HepG2 (cell line): ENCODE measurements at regions not wholly inside any gene's neighbourhood (a gene's known extent, or its start where the extent isn't known, plus 50 kb on each side); places are given as distances from the start of the nearest gene placed in this dataset.

Experiments used
- ATAC-seq: fragments of 200-7000 bp; cut with Tn5 transposase; 3 replicates; pipeline ENCODE4 v1.9.1; 2020; ENCODE audit warnings: mild to moderate bottlenecking, moderate library complexity
- BruUV-seq: library from RNA; stranded (reverse); fragments of 400-500 nt; replicated peaks from 2 replicates; lab custom pipeline; 2021; lab: Mats Ljungman, UMichigan
- CTCF ChIA-PET: fragments of 300-600 bp; formaldehyde crosslinking; extraction: SDS; loops from one replicate; lab custom pipeline; 2021; ENCODE audit warnings: low total read pairs, inconsistent platforms, low intra/inter-chr PET ratio; lab: Yijun Ruan, JAX
- POLR2A ChIA-PET: fragments of 350-600 bp; sonication (Branson Sonifier 250); formaldehyde crosslinking; loops from one replicate; lab custom pipeline; 2020; ENCODE audit warnings: antibody characterized with exemption, inconsistent platforms; lab: Yijun Ruan, JAX
- DNase-seq: peaks from one replicate; pipeline ENCODE4 v3.0.0-alpha.2; 2015; ENCODE audit warnings: low spot score
- FAIRE-seq: peaks from 3 replicates; lab custom pipeline; 2011; peaks lifted over from hg19 to GRCh38; lab: Jason Lieb, UNC
- H2AFZ ChIP-seq: one replicate; pipeline ENCODE4 v1.6.1; 2011; ENCODE audit warnings: low read length, inconsistent platforms
- H3K27ac ChIP-seq: fragments of 300-600 bp; 3 replicates; pipeline ENCODE4 v1.8.0; 2011; ENCODE audit warnings: mixed run types, mild to moderate bottlenecking, mixed read lengths, low read length, inconsistent platforms; ENCODE audit not compliant: insufficient read depth; ENCODE audit errors: extremely low read length
- H3K27me3 ChIP-seq, 2 experiments: fragments of 200-600 bp in 1 of 2; 2 replicates in 1 of 2; 3 replicates in 1 of 2; pipeline versions ENCODE4 v1.6.0 to v1.8.0; 2011; ENCODE audit warnings: low read length in 2 of 2, mild to moderate bottlenecking in 2 of 2, moderate library complexity in 2 of 2, inconsistent platforms in 1 of 2; ENCODE audit not compliant: insufficient read depth in 2 of 2, control insufficient read depth in 1 of 2
- H3K36me3 ChIP-seq, 2 experiments: fragments of 200-600 bp in 1 of 2; replicated peaks in 1 of 2; 2 replicates in 1 of 2; 3 replicates in 1 of 2; pipeline versions ENCODE4 v1.5.1 to v1.8.0; 2011; ENCODE audit warnings: low read length in 2 of 2, inconsistent platforms in 1 of 2; ENCODE audit not compliant: insufficient read depth in 2 of 2, control insufficient read depth in 1 of 2
- H3K4me1 ChIP-seq: 2 replicates; pipeline ENCODE4 v1.5.1; 2012; ENCODE audit warnings: low read length, inconsistent platforms; ENCODE audit not compliant: insufficient read depth
- H3K4me2 ChIP-seq: 2 replicates; pipeline ENCODE4 v1.6.0; 2011; ENCODE audit warnings: low read depth, low read length, inconsistent platforms
- H3K4me3 ChIP-seq, 3 experiments: fragments of 200-600 bp in 1 of 3; sonication (generic), shearing (Covaris generic) in 1 of 3; replicated peaks in 1 of 3; 2 replicates each; pipeline ENCODE4 v1.5.1; 2011 to 2016; ENCODE audit warnings: low read length in 3 of 3, inconsistent platforms in 2 of 3, low read depth in 2 of 3, mild to moderate bottlenecking in 2 of 3, control low read depth in 1 of 3, mixed read lengths in 1 of 3; ENCODE audit not compliant: insufficient read depth in 1 of 3
- H3K79me2 ChIP-seq: one replicate; pipeline ENCODE4 v1.6.1; 2011; ENCODE audit warnings: low read length, inconsistent platforms; ENCODE audit not compliant: insufficient read depth
- H3K9ac ChIP-seq: 2 replicates; pipeline ENCODE4 v1.6.0; 2011; ENCODE audit warnings: mild to moderate bottlenecking, low read depth, low read length, inconsistent platforms; ENCODE audit not compliant: insufficient read depth
- H3K9me3 ChIP-seq: 2 replicates; pipeline ENCODE4 v1.5.1; 2012; ENCODE audit warnings: mild to moderate bottlenecking, low read length
- H4K20me1 ChIP-seq: 2 replicates; pipeline ENCODE4 v1.6.0; 2011; ENCODE audit warnings: inconsistent platforms, mild to moderate bottlenecking, low read length, moderate library complexity; ENCODE audit not compliant: insufficient read depth
- SP2 ChIP-seq: sonication (generic); formaldehyde crosslinking; IDR thresholded peaks from 2 replicates; pipeline ENCODE4 v1.5.1; 2020; ENCODE audit warnings: mild to moderate bottlenecking, missing genetic modification reagents
- WGBS: methylation state at CpG from one replicate; pipeline ENCODE4 v1.1.6; 2017; ENCODE audit warnings: low lambda C conversion rate; 5-methylcytosine and 5-hydroxymethylcytosine counted together
- in situ Hi-C: cut with HindIII; loops from 2 replicates; pipeline ENCODE4 v1.10.0; 2017; ENCODE audit warnings: low pct_unique_long_range_greater_than_20kb; ENCODE audit not compliant: extremely low pct_ligation_motif_present
- intact Hi-C: fragments of 100-400 bp; cut with micrococcal nuclease; formaldehyde crosslinking; loops from one replicate; pipeline ENCODE4 v1.10.0; 2022; ENCODE audit not compliant: unreplicated experiment
- TF ChIP-seq, protein P1 (sequence below): sonication (generic); formaldehyde crosslinking; IDR thresholded peaks from 2 replicates; pipeline ENCODE4 v1.5.0; 2020; ENCODE audit warnings: mild to moderate bottlenecking, missing genetic modification reagents
- TF ChIP-seq, protein P2 (sequence below): sonication (generic); formaldehyde crosslinking; IDR thresholded peaks from 2 replicates; pipeline ENCODE4 v1.5.1; 2020; ENCODE audit warnings: mild to moderate bottlenecking, missing genetic modification reagents, borderline replicate concordance
- TF ChIP-seq, protein P3 (sequence below): sonication (generic); formaldehyde crosslinking; IDR thresholded peaks from 2 replicates; pipeline ENCODE4 v1.4.0; 2020; ENCODE audit warnings: low read depth, mild to moderate bottlenecking, missing genetic modification reagents

DNA sequence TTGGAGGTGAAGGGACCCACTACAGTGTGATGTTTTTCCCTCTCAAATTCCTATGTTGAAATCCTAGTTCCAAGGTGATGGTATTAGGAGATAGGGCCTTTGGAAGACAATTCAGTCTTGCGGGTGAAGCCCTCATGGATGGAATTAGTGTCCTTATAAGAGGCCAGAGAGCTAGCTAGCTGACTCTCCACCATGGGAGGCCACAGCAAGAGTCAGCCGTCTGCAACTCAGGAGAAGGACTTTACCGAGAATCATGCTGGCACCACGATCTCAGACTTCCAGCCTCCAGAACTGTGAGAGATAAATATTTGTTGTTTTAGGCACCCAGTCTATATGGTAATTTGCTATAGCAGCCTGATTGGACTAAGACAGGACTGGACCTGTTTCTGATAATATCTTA is 461.4 kb downstream of the TSN start:
- no TSS peak for BruUV-seq
- ChIA-PET CTCF (no interaction called here), POLR2A (no interaction called here)
- Histone ChIP-seq H3K9me3 (no peaks in the 10 kb centered on the region), H2AFZ (no peak overlapping the region), H3K4me1 (no peaks in the 10 kb centered on the region), H3K79me2 (no peaks in the 10 kb centered on the region), H3K4me3 (no peak overlapping the region), H3K4me2 (no peak overlapping the region), H3K9ac (no peak overlapping the region), H3K27me3 (no peaks in the 10 kb centered on the region; a peak in 1 of 5 replicates)
- 3% methylated on average over 4 of the region's 4 CpGs for WGBS
- in situ Hi-C loops = no loop called here
- intact Hi-C loops = no loop called here
- DNase-seq = no peak
- FAIRE-seq = no peak
- ATAC-seq = no peak
- TF ChIP-seq SP2 (CRISPR knock-in tag) = no peak
- TF ChIP-seq, protein P1, sequence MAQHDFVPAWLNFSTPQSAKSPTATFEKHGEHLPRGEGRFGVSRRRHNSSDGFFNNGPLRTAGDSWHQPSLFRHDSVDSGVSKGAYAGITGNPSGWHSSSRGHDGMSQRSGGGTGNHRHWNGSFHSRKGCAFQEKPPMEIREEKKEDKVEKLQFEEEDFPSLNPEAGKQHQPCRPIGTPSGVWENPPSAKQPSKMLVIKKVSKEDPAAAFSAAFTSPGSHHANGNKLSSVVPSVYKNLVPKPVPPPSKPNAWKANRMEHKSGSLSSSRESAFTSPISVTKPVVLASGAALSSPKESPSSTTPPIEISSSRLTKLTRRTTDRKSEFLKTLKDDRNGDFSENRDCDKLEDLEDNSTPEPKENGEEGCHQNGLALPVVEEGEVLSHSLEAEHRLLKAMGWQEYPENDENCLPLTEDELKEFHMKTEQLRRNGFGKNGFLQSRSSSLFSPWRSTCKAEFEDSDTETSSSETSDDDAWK (CRISPR knock-in tag) = no peak
- TF ChIP-seq, protein P2, sequence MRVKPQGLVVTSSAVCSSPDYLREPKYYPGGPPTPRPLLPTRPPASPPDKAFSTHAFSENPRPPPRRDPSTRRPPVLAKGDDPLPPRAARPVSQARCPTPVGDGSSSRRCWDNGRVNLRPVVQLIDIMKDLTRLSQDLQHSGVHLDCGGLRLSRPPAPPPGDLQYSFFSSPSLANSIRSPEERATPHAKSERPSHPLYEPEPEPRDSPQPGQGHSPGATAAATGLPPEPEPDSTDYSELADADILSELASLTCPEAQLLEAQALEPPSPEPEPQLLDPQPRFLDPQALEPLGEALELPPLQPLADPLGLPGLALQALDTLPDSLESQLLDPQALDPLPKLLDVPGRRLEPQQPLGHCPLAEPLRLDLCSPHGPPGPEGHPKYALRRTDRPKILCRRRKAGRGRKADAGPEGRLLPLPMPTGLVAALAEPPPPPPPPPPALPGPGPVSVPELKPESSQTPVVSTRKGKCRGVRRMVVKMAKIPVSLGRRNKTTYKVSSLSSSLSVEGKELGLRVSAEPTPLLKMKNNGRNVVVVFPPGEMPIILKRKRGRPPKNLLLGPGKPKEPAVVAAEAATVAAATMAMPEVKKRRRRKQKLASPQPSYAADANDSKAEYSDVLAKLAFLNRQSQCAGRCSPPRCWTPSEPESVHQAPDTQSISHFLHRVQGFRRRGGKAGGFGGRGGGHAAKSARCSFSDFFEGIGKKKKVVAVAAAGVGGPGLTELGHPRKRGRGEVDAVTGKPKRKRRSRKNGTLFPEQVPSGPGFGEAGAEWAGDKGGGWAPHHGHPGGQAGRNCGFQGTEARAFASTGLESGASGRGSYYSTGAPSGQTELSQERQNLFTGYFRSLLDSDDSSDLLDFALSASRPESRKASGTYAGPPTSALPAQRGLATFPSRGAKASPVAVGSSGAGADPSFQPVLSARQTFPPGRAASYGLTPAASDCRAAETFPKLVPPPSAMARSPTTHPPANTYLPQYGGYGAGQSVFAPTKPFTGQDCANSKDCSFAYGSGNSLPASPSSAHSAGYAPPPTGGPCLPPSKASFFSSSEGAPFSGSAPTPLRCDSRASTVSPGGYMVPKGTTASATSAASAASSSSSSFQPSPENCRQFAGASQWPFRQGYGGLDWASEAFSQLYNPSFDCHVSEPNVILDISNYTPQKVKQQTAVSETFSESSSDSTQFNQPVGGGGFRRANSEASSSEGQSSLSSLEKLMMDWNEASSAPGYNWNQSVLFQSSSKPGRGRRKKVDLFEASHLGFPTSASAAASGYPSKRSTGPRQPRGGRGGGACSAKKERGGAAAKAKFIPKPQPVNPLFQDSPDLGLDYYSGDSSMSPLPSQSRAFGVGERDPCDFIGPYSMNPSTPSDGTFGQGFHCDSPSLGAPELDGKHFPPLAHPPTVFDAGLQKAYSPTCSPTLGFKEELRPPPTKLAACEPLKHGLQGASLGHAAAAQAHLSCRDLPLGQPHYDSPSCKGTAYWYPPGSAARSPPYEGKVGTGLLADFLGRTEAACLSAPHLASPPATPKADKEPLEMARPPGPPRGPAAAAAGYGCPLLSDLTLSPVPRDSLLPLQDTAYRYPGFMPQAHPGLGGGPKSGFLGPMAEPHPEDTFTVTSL (CRISPR knock-in tag) = no peak
- TF ChIP-seq, protein P3, sequence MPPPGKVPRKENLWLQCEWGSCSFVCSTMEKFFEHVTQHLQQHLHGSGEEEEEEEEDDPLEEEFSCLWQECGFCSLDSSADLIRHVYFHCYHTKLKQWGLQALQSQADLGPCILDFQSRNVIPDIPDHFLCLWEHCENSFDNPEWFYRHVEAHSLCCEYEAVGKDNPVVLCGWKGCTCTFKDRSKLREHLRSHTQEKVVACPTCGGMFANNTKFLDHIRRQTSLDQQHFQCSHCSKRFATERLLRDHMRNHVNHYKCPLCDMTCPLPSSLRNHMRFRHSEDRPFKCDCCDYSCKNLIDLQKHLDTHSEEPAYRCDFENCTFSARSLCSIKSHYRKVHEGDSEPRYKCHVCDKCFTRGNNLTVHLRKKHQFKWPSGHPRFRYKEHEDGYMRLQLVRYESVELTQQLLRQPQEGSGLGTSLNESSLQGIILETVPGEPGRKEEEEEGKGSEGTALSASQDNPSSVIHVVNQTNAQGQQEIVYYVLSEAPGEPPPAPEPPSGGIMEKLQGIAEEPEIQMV (CRISPR knock-in tag) = no peak
- TF ChIP-seq, all 625 proteins: peak for 0
- Histone ChIP-seq H3K36me3 (no peaks in the 10 kb centered on the region), H3K27ac (no peak overlapping the region), H4K20me1 (no peaks in the 10 kb centered on the region; the same call in 1 of the 2 replicates)
